GM21423 (cell line): ENCODE measurements at regions not wholly inside any gene's neighbourhood (a gene's known extent, or its start where the extent isn't known, plus 50 kb on each side); places are given as distances from the start of the nearest gene placed in this dataset.
A peak's percentile ranks its signal among the peaks of the same experiment; 100 is the strongest.

Experiments
- ATAC-seq: cut with Tn5 transposase; IDR thresholded peaks from one replicate; pipeline ENCODE4 v1.9.1; 2021; ENCODE audit warnings: mild to moderate bottlenecking, moderate library complexity; ENCODE audit not compliant: unreplicated experiment

GRCh38 chr18:70491734-70492348, 203.0 kb downstream of the SOCS6 start:
- peak; percentile 88 for ATAC-seq

DNA sequence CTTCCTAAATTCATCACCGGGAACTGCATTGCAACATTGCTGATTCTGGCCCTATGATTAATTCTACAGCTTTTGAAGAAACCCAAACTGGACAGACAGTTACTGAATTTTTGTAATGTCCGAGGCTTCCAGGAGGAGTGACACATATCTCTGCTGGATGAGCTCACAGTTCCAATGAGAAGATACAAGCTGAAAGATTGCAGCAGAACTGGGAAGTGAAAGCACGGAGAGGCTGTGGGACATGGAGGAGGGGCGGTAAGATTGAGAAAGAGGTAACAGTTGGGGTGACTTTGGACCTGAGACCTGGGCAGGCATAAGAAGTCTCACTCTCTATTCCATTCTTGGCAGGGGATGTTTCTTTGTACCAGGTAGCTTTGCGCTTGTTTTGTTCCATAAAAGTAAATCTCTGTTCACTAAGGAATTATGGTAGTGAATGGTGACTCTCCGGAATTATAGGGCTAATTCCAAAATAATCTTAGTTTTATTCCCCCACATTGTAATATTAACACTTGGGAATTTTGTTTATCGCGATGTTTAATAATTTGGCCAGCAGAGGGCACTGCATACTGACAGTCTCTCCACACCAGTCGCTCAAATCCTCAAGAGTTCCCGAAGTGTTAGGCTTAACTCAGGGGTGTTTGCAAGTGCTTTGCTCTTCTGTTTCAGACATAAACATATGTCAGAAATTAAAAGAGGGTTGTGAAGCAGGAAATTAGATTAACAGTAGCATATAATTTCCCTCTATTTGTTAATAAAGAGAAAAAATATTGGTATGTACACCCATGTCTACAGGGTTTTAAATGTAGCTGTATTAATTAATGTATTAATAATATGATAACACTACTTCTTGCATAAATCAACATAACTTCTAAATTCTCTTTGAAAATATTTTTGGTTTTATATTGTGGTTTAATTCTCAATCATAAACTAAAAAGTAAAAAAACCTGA, 201.4 kb downstream of the SOCS6 start:
- ATAC-seq, result no peak

GRCh38 chr18:70489571-70489970, 200.7 kb downstream of the SOCS6 start:
- no peak for ATAC-seq

- no peak for ATAC-seq
These were observed 181.1 kb downstream of the SOCS6 start for GRCh38 chr18:70469916-70470315.

- no peak for ATAC-seq
These were observed 180.2 kb downstream of the SOCS6 start for GRCh38 chr18:70468861-70469547.

DNA sequence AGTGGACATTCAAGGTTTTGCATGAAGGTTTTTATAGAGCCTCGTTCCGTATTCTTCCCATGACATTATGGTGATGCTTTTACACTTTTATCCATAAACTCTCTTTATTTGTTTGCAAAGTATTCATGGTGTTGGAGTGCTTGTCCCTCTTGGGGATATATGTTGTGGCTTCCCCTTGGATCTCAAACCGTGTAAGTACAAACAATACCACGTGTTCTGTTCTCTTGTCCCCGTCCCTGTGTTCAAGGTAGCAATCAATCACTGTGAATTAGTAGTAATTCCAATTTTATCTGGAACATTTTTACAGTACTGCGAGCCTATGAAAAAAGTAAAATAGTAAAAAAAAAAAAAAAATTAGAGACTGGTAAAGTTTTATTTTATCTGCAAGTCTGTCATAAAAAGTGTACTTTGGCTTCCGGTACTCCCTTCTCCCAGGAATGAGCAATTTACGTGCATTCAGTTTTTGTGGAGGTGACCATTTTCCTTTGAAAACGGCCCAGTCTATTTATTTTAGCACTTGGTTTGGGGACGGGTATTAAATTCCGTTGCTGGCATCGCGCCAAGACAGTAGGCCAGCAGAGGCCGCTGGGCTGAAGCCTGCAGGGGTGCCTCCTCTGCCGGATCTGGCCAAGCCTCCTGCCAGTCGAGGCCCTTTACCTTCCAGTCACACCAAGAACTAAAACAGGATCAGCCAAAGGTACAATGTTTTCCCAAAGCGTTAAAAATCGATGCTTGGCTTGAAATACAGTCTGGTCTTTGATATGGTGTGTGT, 175.7 kb downstream of the SOCS6 start:
- no peak for ATAC-seq

- ATAC-seq, result no peak
These were observed 174.2 kb downstream of the SOCS6 start for GRCh38 chr18:70463085-70463484.

DNA sequence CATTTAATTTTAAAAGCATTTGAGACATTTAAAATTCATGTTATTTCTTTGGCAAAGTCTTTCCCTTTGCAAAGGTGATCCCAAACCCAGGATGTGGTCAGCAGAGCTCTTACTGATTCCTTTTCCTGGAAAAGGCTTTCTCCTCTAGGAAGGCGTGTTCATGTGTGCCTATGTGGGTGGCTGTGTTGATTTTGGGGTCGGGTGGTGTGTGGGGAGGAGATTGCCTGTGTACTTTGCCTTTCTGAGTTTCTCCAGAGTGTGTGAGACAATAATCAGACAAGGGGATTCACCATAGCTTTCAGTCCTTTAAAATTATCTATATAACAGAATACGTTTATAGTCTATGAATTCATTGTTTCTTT, 173.2 kb downstream of the SOCS6 start:
- ATAC-seq, result no peak

- ATAC-seq, result no peak
These were observed 172.7 kb downstream of the SOCS6 start for GRCh38 chr18:70461323-70462077.

- ATAC-seq, result no peak
These were observed 170.9 kb downstream of the SOCS6 start for GRCh38 chr18:70459731-70460130.

DNA sequence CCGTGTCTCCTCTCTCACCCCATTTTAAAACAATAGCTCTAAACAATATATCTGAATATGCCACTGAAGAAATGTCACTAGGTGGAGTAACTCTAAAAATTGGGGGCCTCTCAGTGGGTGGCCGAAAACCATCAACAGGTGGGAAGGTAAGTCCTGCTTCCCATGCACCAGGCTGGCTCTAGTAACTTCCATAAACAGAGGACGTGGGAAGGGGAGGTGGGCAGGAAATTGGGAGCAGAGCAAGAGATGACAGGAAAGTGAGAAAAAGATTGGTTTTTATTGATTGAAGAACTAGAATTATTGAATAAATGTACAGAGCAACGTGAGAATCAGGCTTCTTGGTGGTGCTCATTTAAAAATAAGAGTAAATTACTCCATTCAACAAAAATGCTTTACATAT, 170.4 kb downstream of the SOCS6 start:
- no peak for ATAC-seq

GRCh38 chr18:70457788-70458187, 168.9 kb downstream of the SOCS6 start:
- no peak for ATAC-seq

GRCh38 chr18:70457223-70457622, 168.4 kb downstream of the SOCS6 start:
- no peak for ATAC-seq

DNA sequence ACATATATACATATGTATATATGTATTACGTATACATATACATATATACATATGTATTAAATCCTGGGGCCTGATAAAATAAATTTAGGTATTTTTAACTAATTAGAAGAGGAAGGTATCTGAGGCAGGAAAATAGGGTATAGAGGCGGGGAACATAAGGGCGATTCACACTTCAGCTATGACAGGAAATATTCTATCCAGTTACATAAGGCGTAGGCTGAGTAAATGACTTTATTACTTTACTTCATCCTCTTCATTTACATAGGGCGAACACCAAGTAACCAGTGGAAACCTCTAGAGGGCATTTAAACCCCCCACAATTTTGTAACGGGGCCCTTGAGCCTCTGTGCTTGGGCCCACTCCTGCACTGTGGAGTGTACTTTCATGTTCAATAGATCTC, 167.5 kb downstream of the SOCS6 start:
- ATAC-seq, result no peak

GRCh38 chr18:70455731-70456130, 166.9 kb downstream of the SOCS6 start:
- ATAC-seq, result no peak

DNA sequence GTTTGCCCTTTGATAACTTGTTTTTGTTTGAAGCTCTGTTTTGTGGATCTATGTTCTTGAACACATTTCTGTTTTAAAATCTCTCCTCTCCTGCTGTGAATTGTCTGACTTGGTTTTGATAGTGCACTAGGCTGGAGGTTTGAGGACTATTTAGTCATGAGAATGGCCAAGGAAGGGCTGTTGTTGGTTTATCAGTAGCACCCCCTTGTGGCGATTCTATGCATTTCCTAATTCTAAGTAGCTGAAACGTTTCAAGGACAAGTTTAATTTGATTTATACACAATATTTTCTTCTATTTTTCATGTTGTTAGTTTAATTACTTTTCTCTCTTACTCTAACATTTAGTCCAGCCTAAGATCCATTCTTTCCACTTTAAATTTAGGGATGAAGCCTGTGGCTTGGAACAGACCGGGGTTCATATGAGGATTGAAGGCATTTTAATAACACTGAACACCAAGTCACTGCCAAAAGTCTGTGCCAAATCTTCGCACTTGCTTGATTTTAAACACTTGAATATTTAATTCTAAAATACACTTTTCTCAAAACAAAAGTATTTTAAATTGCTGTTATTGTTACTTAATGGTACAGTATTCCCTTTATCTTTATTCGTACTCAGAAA, 166.0 kb downstream of the SOCS6 start:
- ATAC-seq, result peak; percentile 81

DNA sequence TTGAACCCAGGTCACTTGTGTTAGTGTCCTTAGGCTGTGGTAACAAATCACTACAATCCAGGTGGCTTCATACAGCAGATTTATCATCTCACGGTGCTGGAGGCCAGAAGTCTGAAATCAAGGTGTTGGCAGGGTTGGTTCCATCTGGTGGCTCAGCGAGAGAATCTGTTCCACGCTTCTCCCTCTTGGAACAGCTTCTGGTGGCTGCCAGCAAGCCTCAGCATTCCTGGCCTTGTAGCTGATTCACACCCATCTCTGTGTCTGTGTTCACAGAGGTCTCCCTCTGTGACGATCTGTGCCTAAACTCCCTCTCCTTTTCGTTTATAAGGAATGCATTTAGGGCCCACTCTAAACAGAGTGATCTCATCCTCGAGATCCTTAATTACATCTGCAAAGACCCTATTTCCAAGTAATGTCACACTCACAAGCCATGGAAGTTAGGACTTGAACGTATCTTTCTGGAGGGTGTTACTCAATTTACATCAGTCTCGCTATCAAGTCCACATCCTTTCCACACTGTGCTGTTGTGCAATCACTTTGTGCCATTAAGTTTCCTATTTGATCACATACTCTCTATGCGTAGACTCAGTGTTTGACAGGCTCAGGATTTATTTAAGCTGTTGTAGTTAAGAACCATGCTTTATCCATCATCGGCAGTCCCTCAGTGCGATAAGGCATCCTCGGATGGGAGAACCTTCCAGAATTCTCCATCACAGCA, 164.4 kb downstream of the SOCS6 start:
- ATAC-seq, result no peak

DNA sequence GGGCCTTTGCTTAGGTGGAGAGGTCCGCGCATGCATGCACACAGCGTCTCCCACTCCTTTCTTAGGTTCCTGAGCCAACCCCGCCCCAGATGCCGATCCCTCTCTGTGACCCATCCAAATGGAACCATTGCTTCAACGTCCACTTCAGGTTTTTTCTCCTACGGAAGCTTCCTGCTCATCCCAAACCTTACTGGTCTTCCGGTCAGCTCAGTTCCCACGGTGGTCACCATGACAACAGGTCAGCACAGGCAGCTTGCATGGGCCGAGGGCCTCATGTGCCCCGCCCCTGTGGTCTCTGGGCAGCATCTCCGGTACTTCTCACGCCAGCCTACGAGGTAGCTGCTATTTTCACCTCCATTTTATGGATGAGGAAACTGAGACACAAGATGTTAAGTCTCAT, 163.7 kb downstream of the SOCS6 start:
- no peak for ATAC-seq
